ENCODE measurements at regions not wholly inside any gene's neighbourhood (a gene's known extent, or its start where the extent isn't known, plus 50 kb on each side); places are given as distances from the start of the nearest gene placed in this dataset.

DNA sequence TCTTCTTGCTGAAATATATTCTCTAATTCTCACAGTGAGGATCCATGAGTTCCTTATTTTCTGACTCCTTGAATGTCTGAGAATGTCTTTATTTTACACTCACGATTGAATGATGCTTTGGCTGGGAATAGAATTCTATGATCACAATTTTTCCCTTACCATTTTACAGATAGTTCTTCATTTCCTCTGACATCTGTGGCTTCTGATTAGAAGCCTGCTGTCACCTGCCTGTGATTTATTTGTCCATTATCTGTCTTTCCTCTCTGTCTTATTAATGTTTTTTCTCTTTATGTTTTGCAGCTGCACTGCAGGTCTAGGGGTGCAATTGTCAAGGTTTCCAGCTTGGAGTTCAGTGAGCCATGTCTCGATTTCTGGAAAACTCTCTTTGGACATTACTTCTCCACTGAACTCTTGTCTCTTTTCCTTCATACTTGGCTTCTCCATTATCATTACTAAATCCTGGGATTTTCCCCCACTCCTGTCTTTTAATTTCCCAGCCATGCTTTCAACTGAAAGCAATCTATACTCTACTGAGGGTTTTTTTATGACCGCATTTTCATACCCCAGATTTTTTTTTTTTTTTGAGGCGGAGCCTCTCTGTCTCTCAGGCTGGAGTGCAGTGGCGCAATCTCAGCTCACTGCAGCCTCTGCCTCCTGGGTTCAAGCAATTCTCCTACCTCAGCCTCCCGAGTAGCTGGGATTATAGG, 85.8 kb upstream of the PRNP start:
- H3K9me3 ChIP-seq (ENCODE audit: insufficient read depth, low read length, severe bottlenecking) = no peaks in the 10 kb centered on the region
- no peaks in the 10 kb centered on the region for H3K4me1 ChIP-seq (ENCODE audit: insufficient read depth, low read length)
- H3K4me2 ChIP-seq (ENCODE audit: insufficient read depth, low read length) = no peak overlapping the region
- H3K79me2 ChIP-seq (ENCODE audit: insufficient read depth, low read length) = no peaks in the 10 kb centered on the region
- peaks cover 37% of the 10 kb centered on the region for H3K27me3 ChIP-seq (ENCODE audit: insufficient read depth, low read length, poor library complexity)
- H3K36me3 ChIP-seq (ENCODE audit: insufficient read depth, low read length) = no peaks in the 10 kb centered on the region
- no peak overlapping the region for H3K9ac ChIP-seq (ENCODE audit: low read depth, low read length)
- H3K27ac ChIP-seq (ENCODE audit: low read length) = no peak overlapping the region
- no peak for ATAC-seq (ENCODE audit: insufficient read depth, low read depth)
- DNase-seq = no peak
- no peak overlapping the region for H3K4me3 ChIP-seq (ENCODE audit: low read depth in 1 of 2, low read length in 2 of 2)
- H2AFZ ChIP-seq (ENCODE audit: low read depth, low read length) = no peak overlapping the region
- no peaks in the 10 kb centered on the region for H4K20me1 ChIP-seq (ENCODE audit: insufficient read depth, low read length)
- TF ChIP-seq, protein P1, sequence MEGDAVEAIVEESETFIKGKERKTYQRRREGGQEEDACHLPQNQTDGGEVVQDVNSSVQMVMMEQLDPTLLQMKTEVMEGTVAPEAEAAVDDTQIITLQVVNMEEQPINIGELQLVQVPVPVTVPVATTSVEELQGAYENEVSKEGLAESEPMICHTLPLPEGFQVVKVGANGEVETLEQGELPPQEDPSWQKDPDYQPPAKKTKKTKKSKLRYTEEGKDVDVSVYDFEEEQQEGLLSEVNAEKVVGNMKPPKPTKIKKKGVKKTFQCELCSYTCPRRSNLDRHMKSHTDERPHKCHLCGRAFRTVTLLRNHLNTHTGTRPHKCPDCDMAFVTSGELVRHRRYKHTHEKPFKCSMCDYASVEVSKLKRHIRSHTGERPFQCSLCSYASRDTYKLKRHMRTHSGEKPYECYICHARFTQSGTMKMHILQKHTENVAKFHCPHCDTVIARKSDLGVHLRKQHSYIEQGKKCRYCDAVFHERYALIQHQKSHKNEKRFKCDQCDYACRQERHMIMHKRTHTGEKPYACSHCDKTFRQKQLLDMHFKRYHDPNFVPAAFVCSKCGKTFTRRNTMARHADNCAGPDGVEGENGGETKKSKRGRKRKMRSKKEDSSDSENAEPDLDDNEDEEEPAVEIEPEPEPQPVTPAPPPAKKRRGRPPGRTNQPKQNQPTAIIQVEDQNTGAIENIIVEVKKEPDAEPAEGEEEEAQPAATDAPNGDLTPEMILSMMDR (IDR thresholded peaks at IDR 0.05; ENCODE audit: borderline replicate concordance, extremely low read depth, low read length, poor library complexity, severe bottlenecking) = no peak
- no peak for TF ChIP-seq EZH2 (IDR thresholded peaks at IDR 0.05; ENCODE audit: borderline replicate concordance, low read depth, low read length, severe bottlenecking)

DNA sequence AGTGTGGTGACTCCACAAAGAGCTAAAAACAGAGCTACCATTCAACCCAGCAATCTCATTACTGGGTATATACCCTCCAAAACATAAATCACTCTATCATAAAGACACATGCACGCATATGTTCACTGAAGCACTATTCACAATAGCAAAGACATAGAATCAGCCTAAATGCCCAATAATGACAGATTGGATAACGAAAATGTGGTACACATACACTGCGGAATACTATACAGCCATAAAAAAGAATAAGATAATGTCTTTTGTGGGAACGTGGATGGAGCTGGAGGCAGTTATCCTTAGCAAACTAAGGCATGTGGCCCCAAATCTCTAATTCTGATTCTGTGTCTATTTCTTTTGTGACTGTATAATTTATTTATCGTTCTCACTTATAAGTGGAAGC, 89.0 kb upstream of the PRNP start:
- Histone ChIP-seq H3K4me1 (ENCODE audit: insufficient read depth, low read length) (peaks cover 13% of the 10 kb centered on the region), H3K79me2 (ENCODE audit: insufficient read depth, low read length) (no peaks in the 10 kb centered on the region), H3K9ac (ENCODE audit: low read depth, low read length) (no peak overlapping the region), H3K4me3 (ENCODE audit: low read depth in 1 of 2, low read length in 2 of 2) (no peak overlapping the region), H4K20me1 (ENCODE audit: insufficient read depth, low read length) (no peaks in the 10 kb centered on the region), H3K27me3 (ENCODE audit: insufficient read depth, low read length, poor library complexity) (peaks cover 14% of the 10 kb centered on the region), H3K27ac (ENCODE audit: low read length) (no peak overlapping the region), H3K36me3 (ENCODE audit: insufficient read depth, low read length) (no peaks in the 10 kb centered on the region), H3K9me3 (ENCODE audit: insufficient read depth, low read length, severe bottlenecking) (no peaks in the 10 kb centered on the region), H3K4me2 (ENCODE audit: insufficient read depth, low read length) (no peak overlapping the region), H2AFZ (ENCODE audit: low read depth, low read length) (no peak overlapping the region)
- no peak for DNase-seq
- no peak for ATAC-seq (ENCODE audit: insufficient read depth, low read depth)
- no peak for TF ChIP-seq EZH2 (IDR thresholded peaks at IDR 0.05; ENCODE audit: borderline replicate concordance, low read depth, low read length, severe bottlenecking)
- TF ChIP-seq, protein P1 (IDR thresholded peaks at IDR 0.05; ENCODE audit: borderline replicate concordance, extremely low read depth, low read length, poor library complexity, severe bottlenecking) = no peak

DNA sequence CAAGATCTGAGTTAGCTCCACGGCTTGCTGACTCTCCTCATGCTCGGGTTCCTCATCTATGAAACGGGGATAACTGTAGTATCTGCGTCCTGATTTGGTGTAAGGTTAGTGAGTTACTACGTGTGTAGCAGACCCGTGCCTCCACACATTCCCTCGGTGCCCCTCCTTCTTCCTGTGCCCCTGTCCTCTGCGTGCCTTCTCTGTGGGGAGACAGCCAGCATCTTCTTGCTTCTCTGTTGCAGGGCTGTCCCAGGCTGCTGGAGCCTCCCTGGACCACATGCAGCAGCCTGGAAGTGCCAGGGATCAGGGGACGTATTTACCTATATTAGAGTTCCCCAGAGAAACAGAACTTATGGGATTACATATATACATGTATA, 93.1 kb upstream of the PRNP start:
- TF ChIP-seq EZH2 (IDR thresholded peaks at IDR 0.05; ENCODE audit: borderline replicate concordance, low read depth, low read length, severe bottlenecking) = no peak
- TF ChIP-seq, protein P1 (IDR thresholded peaks at IDR 0.05; ENCODE audit: borderline replicate concordance, extremely low read depth, low read length, poor library complexity, severe bottlenecking) = no peak
- peaks cover 17% of the 10 kb centered on the region for H3K4me1 ChIP-seq (ENCODE audit: insufficient read depth, low read length)
- no peaks in the 10 kb centered on the region for H3K9me3 ChIP-seq (ENCODE audit: insufficient read depth, low read length, severe bottlenecking)
- H3K27me3 ChIP-seq (ENCODE audit: insufficient read depth, low read length, poor library complexity) = peaks cover 5% of the 10 kb centered on the region
- peak overlapping the region in 1 of 2 experiments; percentile 54; a peak in 2 of 4 replicates for H3K4me3 ChIP-seq (ENCODE audit: low read depth in 1 of 2, low read length in 2 of 2)
- H3K9ac ChIP-seq (ENCODE audit: low read depth, low read length) = peak overlapping the region; percentile 48
- DNase-seq (peak; percentile 16), ATAC-seq (ENCODE audit: insufficient read depth, low read depth) (no peak)
- H2AFZ ChIP-seq (ENCODE audit: low read depth, low read length) = peak overlapping the region; percentile 67
- H3K27ac ChIP-seq (ENCODE audit: low read length) = no peak overlapping the region
- H3K36me3 ChIP-seq (ENCODE audit: insufficient read depth, low read length) = no peaks in the 10 kb centered on the region
- peak overlapping the region; percentile 76 for H3K4me2 ChIP-seq (ENCODE audit: insufficient read depth, low read length)
- H3K79me2 ChIP-seq (ENCODE audit: insufficient read depth, low read length) = no peaks in the 10 kb centered on the region
- no peaks in the 10 kb centered on the region for H4K20me1 ChIP-seq (ENCODE audit: insufficient read depth, low read length)

Data from DND-41 (cell line).